ENCODE measurements at regions not wholly inside any gene's neighbourhood (a gene's known extent, or its start where the extent isn't known, plus 50 kb on each side); places are given as distances from the start of the nearest gene placed in this dataset.
"Not testable (repeated sequence)": the region's sequence is repeated elsewhere in the genome, so short reads cannot be mapped to it uniquely, and the experiment has no call there.

GRCh38 chr5:87754009-87754757, 341.5 kb upstream of the CCNH start:
- DNase-seq (ENCODE audit: low read depth): no peak

GRCh38 chr5:87752362-87752761, 339.6 kb upstream of the CCNH start:
- DNase-seq (ENCODE audit: low read depth): no peak

DNA sequence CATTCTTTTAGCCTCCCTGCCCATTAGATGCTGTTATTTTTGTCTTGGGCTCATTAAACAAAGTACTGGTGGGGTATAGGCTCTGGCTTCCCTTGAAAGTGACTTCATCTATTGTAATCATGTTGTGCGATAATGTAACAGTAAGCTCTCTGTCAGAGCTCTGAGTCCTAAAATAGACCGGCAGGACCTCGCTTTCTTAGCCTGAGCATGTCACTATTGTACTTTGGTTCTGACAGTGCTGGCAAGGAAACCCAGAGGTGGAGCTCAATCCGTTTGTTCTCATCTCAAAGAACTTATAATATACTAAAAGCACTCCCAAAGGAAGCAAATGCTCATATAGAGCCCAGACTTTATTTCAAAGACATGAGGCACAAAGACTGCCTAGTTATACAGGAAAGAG, 339.1 kb upstream of the CCNH start:
- no peak for DNase-seq (ENCODE audit: low read depth)

DNA sequence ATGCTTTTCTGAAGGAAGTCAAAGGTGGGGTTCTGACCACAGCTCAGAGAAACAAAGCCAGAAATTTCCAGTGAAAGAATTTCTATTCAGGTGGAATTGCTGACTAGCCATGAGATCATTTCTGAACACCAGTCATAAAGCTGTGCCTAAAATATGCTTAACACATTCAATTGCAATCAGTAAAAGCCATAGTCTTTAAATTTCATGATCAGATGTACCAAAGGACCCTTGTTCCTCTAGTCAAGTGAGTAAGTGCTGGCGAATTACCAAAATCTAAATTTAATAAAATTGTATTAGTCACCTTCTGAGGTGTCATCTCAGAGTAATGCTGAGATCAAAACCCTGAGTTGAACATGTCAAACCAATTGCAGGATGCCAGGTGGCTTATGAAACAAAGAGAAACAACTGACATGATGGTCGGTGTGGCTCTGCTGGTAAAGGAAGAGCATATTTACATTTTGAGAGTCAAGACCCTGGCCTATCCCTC, 334.2 kb upstream of the CCNH start:
- no peak for DNase-seq (ENCODE audit: low read depth)

DNA sequence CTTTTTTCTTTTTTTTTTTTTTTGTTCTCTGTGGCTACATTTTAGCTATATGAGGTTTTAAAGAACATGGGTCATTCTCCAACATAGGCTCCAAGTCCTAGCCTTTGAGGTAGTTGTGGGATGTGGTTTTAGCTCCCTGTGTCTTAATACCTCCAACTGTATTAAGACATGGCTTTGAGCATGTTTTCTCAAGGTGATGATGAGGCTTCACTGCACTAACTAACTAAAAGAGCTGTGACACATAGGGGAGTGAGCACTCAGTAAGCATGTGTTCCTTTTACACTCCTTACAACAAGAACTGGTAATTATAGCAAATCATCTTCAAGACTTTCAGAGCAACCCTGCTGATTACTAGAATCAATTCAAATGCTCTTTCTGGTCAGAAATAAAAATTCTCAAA, 333.6 kb upstream of the CCNH start:
- no peak for DNase-seq (ENCODE audit: low read depth)

GRCh38 chr5:87741881-87742280, 329.2 kb upstream of the CCNH start:
- no peak for DNase-seq (ENCODE audit: low read depth)

DNA sequence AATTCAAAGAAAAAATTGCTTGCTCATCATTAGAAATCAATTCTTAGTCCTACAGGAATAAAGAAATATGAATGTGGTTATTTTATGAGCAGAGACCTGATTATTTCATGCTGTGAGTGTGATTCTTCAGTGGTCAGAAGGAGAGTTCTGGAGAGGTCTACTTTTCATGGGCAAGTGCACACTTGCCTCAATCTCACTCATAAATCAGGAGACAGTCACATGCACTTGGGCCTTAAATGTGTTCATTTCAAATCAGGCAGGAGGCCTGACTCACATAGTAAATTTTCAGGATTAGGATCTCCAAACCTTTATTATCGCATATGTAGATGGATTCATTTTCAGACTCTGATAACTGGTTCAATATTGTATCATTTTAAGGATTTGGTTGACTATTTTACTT, 323.2 kb upstream of the CCNH start:
- no peak for DNase-seq (ENCODE audit: low read depth)

GRCh38 chr5:87733897-87734296, 321.2 kb upstream of the CCNH start:
- DNase-seq (ENCODE audit: low read depth): no peak

- no peak for DNase-seq (ENCODE audit: low read depth)
Observed at GRCh38 chr5:87732875-87733768, 320.4 kb upstream of the CCNH start.

DNA sequence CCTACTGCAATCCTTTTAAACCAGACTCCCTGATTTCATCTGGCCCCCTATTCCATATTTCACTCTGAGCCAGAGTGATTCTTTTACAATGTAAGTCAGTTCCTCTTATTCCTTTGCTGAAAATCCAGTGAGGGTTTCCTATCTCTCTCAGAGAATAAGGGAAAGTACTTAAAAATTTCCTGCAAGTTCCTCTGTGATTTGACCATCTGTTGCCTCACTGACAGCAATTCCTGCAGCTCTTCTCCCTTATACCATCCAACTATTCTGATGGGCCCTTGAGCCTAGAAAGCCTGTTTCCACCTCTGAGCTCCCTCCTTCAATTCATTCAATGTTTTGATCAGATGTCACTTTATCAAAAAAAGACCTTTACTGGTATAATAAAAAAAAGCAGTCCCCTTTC, 317.1 kb upstream of the CCNH start:
- no peak for DNase-seq (ENCODE audit: low read depth)

DNA sequence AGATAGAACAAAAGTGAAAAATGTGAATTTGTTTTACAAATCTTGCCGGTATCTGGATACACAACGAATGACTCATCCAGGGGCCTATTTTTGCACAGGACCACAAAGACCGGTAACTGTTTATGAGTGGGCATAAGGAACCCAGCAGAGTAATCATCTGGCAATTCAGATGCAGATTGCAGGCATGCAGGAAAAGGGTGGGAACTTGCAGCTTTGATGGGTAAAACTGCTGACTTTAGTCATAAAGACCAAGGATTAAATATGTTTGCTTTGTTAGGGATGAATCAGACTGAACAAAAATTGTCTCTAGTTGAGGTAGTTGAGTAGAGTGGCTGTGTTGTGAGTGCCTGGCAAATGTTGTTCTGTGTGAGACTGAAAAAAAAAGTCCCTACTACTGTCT, 309.6 kb upstream of the CCNH start:
- DNase-seq (ENCODE audit: low read depth): no peak

- DNase-seq (ENCODE audit: low read depth): not testable (repeated sequence)
Observed at GRCh38 chr5:87718224-87718925, 305.6 kb upstream of the CCNH start.

- DNase-seq (ENCODE audit: low read depth): no peak
Observed at GRCh38 chr5:87717761-87718160, 305.0 kb upstream of the CCNH start.

GRCh38 chr5:87705876-87706275, 293.1 kb upstream of the CCNH start:
- DNase-seq (ENCODE audit: low read depth): no peak

GRCh38 chr5:87686975-87687374, 274.2 kb upstream of the CCNH start:
- DNase-seq (ENCODE audit: low read depth): no peak

DNA sequence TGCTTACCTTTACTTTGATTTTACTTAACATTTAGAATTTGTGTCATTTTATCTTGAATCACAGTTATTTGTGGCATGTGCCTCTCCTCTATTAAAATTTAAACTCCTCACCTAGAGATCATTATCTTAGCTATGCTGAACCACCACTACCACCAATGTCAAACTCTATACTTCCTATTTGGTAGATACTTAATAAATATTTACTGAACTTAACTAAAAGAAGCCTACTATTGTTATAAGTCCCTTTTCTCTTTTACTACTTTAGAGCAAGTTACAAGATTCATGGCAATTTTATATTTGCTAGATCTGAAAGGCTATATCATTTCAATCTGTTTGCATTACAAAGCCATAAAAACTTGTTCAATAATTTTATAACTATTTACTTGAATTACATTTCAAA, 273.3 kb upstream of the CCNH start:
- no peak for DNase-seq (ENCODE audit: low read depth)

- no peak for DNase-seq (ENCODE audit: low read depth)
Observed at GRCh38 chr5:87674235-87674634, 261.5 kb upstream of the CCNH start.

DNA sequence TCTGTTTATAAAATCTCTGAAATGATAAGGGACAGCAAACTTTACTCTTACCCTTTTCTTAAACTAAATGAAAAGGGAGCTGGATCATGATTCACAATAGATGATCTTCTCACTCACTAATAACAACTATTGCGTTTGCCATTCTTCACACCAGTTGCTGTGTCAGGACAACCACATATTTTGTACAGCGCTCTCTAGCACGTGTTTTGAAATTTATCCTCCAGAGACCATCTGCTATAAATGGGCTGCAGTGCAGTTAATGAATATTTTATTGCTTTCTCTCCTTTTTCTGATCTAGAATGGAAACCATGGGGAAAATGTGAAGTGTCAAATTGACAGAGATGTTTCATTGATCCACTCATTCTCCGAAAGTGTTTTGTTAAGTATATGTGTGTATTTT, 258.4 kb upstream of the CCNH start:
- DNase-seq (ENCODE audit: low read depth): no peak

GRCh38 chr5:87665166-87665565, 252.4 kb upstream of the CCNH start:
- no peak for DNase-seq (ENCODE audit: low read depth)

DNA sequence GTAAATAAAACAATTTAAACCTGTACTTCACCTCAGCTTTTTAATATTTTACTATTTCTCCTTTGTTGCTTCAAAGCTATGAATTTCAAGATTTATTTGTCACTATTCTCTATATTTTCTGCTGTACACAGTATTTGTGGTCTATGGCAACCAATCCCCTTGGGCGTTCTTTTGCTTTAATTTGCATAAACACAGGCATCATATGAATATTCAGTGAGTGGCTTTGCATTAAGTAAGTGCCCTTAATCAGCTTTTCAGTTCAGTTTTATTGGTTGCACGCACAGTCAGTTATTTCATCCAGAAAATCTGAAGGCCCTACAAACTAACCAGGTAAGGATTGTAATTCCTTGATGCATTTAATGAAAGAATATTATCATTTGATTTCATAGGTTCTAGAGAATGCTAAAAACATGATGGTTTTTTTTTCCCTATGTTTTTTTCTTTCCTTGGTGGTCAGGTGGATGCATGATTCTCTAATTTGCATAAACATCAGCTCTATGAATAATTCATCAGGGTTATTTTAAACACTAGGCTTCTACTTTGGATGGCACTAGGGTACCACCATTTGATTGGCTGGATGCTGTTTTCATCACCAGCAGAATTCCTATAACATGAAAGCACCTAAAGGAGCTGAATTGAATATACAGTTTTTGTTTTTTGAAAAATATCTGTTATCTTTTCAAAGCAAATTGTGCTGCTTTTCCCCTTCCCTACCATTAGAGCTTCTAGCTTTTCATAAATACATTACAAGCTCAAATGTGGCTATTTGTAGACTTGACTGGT, 249.2 kb upstream of the CCNH start:
- DNase-seq (ENCODE audit: low read depth): no peak

GRCh38 chr5:87653242-87653641, 240.5 kb upstream of the CCNH start:
- DNase-seq (ENCODE audit: low read depth): no peak
